Mesenchymal stem cell (in vitro differentiated cells and primary cell): ENCODE measurements at regions not wholly inside any gene's neighbourhood (a gene's known extent, or its start where the extent isn't known, plus 50 kb on each side); places are given as distances from the start of the nearest gene placed in this dataset.

Experiments
- DNase-seq: peaks from one replicate; pipeline ENCODE4 v3.0.0-alpha.2; 2013
- H2AFZ ChIP-seq: one replicate; pipeline ENCODE4 v1.6.1; 2013; ENCODE audit warnings: low read depth, mild to moderate bottlenecking, control low read depth, inconsistent platforms, low read length, moderate library complexity
- H2AK5ac ChIP-seq: 2 replicates; pipeline ENCODE4 v1.6.1; 2013; ENCODE audit warnings: low read length, moderate library complexity, mild to moderate bottlenecking, inconsistent platforms; ENCODE audit not compliant: severe bottlenecking
- H2BK120ac ChIP-seq: one replicate; pipeline ENCODE4 v1.6.1; 2013; ENCODE audit warnings: low read depth, mild to moderate bottlenecking, inconsistent platforms, low read length, moderate library complexity
- H2BK12ac ChIP-seq, 2 experiments: one replicate each; pipeline ENCODE4 v1.6.1; 2013; ENCODE audit warnings: inconsistent platforms in 2 of 2, low read length in 2 of 2, mild to moderate bottlenecking in 2 of 2, moderate library complexity in 2 of 2, control low read depth in 1 of 2
- H2BK15ac ChIP-seq: one replicate; pipeline ENCODE4 v1.6.1; 2013; ENCODE audit warnings: mild to moderate bottlenecking, low read depth, inconsistent platforms; ENCODE audit not compliant: poor library complexity, severe bottlenecking
- H2BK5ac ChIP-seq: 2 replicates; pipeline ENCODE4 v1.6.1; 2013; ENCODE audit warnings: low read depth, mild to moderate bottlenecking, low read length, control low read depth, inconsistent platforms; ENCODE audit not compliant: poor library complexity, severe bottlenecking
- H3K14ac ChIP-seq, 2 experiments: one replicate each; pipeline ENCODE4 v1.6.1; 2013; ENCODE audit warnings: inconsistent platforms in 2 of 2, low read length in 2 of 2, control low read depth in 1 of 2, mild to moderate bottlenecking in 1 of 2, moderate library complexity in 1 of 2
- H3K18ac ChIP-seq, 2 experiments: one replicate each; pipeline ENCODE4 v1.6.1; 2013; ENCODE audit warnings: inconsistent platforms in 2 of 2, low read length in 2 of 2, control low read depth in 1 of 2, low read depth in 1 of 2, mild to moderate bottlenecking in 1 of 2
- H3K23ac ChIP-seq, 2 experiments: one replicate each; pipeline ENCODE4 v1.6.1; 2013; ENCODE audit warnings: inconsistent platforms in 2 of 2, low read length in 2 of 2, mild to moderate bottlenecking in 2 of 2, moderate library complexity in 2 of 2, control low read depth in 1 of 2
- H3K27ac ChIP-seq: 2 replicates; pipeline ENCODE4 v1.5.1; 2013; ENCODE audit warnings: mild to moderate bottlenecking, moderate library complexity, low read length, control low read depth, inconsistent platforms; ENCODE audit not compliant: poor library complexity, severe bottlenecking
- H3K27me3 ChIP-seq, 2 experiments: 2 replicates each; pipeline versions ENCODE4 v1.6.1 to v1.7.0; 2013; ENCODE audit warnings: low read length in 2 of 2, mild to moderate bottlenecking in 2 of 2, moderate library complexity in 2 of 2, control low read depth in 1 of 2, inconsistent platforms in 1 of 2; ENCODE audit not compliant: control insufficient read depth in 1 of 2, insufficient read depth in 1 of 2
- H3K36me3 ChIP-seq, 2 experiments: 2 replicates each; pipeline versions ENCODE4 v1.6.1 to v1.7.0; 2013; ENCODE audit warnings: low read length in 2 of 2, control low read depth in 1 of 2, inconsistent platforms in 1 of 2, low read depth in 1 of 2, mild to moderate bottlenecking in 1 of 2; ENCODE audit not compliant: insufficient read depth in 2 of 2, control insufficient read depth in 1 of 2
- H3K4ac ChIP-seq, 2 experiments: one replicate each; pipeline ENCODE4 v1.6.1; 2013; ENCODE audit warnings: inconsistent platforms in 2 of 2, low read length in 2 of 2, mild to moderate bottlenecking in 2 of 2, moderate library complexity in 2 of 2, control low read depth in 1 of 2, low read depth in 1 of 2
- H3K4me1 ChIP-seq: 2 replicates; pipeline ENCODE4 v1.6.1; 2013; ENCODE audit warnings: low read depth, low read length, control low read depth; ENCODE audit not compliant: control insufficient read depth, insufficient read depth
- H3K4me2 ChIP-seq: 2 replicates; pipeline ENCODE4 v1.6.1; 2013; ENCODE audit warnings: low read length, mild to moderate bottlenecking, inconsistent platforms; ENCODE audit not compliant: poor library complexity, severe bottlenecking
- H3K4me3 ChIP-seq, 2 experiments: 2 replicates each; pipeline versions ENCODE4 v1.5.1 to v1.7.0; 2013; ENCODE audit warnings: low read length in 2 of 2, mild to moderate bottlenecking in 2 of 2, control low read depth in 1 of 2, low read depth in 1 of 2; ENCODE audit not compliant: insufficient read depth in 1 of 2
- H3K79me1 ChIP-seq: replicated peaks from 2 replicates; pipeline ENCODE4 v1.6.1; 2013; ENCODE audit warnings: mild to moderate bottlenecking, control low read depth, low read length, inconsistent platforms; ENCODE audit not compliant: poor library complexity, severe bottlenecking
- H3K9ac ChIP-seq: 2 replicates; pipeline ENCODE4 v1.7.0; 2013; ENCODE audit warnings: mild to moderate bottlenecking, low read length, moderate library complexity
- H3K9me3 ChIP-seq: 2 replicates; pipeline ENCODE4 v1.7.0; 2013; ENCODE audit warnings: mild to moderate bottlenecking, low read length; ENCODE audit not compliant: control insufficient read depth
- H4K8ac ChIP-seq: one replicate; pipeline ENCODE4 v1.6.1; 2013; ENCODE audit warnings: inconsistent platforms, mild to moderate bottlenecking, low read length, moderate library complexity
- H4K91ac ChIP-seq: one replicate; pipeline ENCODE4 v1.6.1; 2013; ENCODE audit warnings: mild to moderate bottlenecking, low read length, inconsistent platforms
- WGBS: methylation state at CpG from one replicate; pipeline ENCODE4 v1.1.7; 2013; ENCODE audit warnings: mixed read lengths; 5-methylcytosine and 5-hydroxymethylcytosine counted together

DNA sequence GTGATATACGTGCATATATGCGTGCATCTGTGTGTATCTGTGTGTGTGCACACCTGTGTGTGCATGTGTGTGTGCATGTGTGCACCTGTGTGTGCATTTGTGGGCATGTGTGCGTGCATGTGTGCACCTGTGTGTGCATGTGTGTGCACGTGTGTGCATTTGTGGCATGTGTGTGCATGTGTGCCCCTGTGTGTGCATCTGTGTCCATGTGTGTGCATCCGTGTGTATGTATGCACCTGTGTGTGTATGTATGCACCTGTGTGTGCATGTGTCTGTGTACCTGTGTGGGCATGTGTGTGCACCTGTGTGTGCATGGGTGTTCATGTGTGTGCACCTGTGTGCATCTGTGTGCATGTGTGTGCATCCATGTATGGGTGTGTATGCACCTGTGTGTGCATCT, 167.8 kb upstream of the SFSWAP start:
- no peaks in the 10 kb centered on the region for H3K27me3 ChIP-seq
- no peak overlapping the region for H3K27ac ChIP-seq
- H2BK12ac ChIP-seq, result no peak overlapping the region
- no peak overlapping the region for H3K14ac ChIP-seq
- no peaks in the 10 kb centered on the region for H3K36me3 ChIP-seq
- H2AK5ac ChIP-seq, result no peak overlapping the region
- H3K4me2 ChIP-seq, result no peak overlapping the region
- H3K4me1 ChIP-seq, result no peaks in the 10 kb centered on the region
- no peak overlapping the region for H4K8ac ChIP-seq
- H2BK5ac ChIP-seq, result no peak overlapping the region
- no peak overlapping the region for H4K91ac ChIP-seq
- H3K18ac ChIP-seq, result no peak overlapping the region
- no peaks in the 10 kb centered on the region for H3K9me3 ChIP-seq
- no peak overlapping the region for H2BK15ac ChIP-seq
- 84% methylated on average over 5 of the region's 5 CpGs for WGBS
- no peaks in the 10 kb centered on the region for H3K79me1 ChIP-seq
- no peak overlapping the region for H2BK120ac ChIP-seq
- DNase-seq, result no peak
- H3K4me3 ChIP-seq, result no peak overlapping the region
- H2AFZ ChIP-seq, result no peak overlapping the region
- no peak overlapping the region for H3K23ac ChIP-seq
- no peak overlapping the region for H3K9ac ChIP-seq
- no peak overlapping the region for H3K4ac ChIP-seq

DNA sequence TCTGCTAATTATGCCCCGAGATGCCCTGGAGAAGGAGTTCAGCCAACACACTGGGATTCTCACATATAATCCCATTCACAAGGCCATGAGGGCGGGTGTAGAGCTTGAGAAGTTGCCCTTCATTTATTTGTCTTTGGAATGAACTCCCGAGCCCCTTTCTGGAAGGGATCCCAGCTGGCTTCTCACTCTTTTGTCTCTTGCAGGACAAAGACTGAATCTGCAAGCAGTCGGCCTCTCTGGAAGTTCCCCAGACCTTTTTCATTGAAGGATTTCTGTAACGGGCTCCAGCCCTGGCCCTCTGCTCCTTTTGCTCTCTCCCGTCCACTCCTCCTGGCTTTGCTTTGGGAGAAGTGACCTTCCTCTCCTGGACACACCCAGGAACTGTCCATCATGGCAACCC, 163.3 kb upstream of the SFSWAP start:
- 72% methylated on average over 6 of the region's 6 CpGs for WGBS

GRCh38 chr12:131550121-131550520, 160.8 kb upstream of the SFSWAP start:
- DNase-seq, result no peak
- no peak overlapping the region for H3K4me2 ChIP-seq
- H3K36me3 ChIP-seq, result no peaks in the 10 kb centered on the region
- no peak overlapping the region for H2BK5ac ChIP-seq
- H2BK15ac ChIP-seq, result no peak overlapping the region
- H2BK12ac ChIP-seq, result no peak overlapping the region
- no peaks in the 10 kb centered on the region for H3K79me1 ChIP-seq
- no peak overlapping the region for H3K9ac ChIP-seq
- H2BK120ac ChIP-seq, result no peak overlapping the region
- no peak overlapping the region for H2AK5ac ChIP-seq
- H3K4me3 ChIP-seq, result no peak overlapping the region
- peaks cover 0 to 7% of the 10 kb centered on the region in 2 experiments for H3K27me3 ChIP-seq
- H3K4me1 ChIP-seq, result no peaks in the 10 kb centered on the region
- H2AFZ ChIP-seq, result no peak overlapping the region
- no peak overlapping the region for H4K91ac ChIP-seq
- no peak overlapping the region for H4K8ac ChIP-seq
- no peak overlapping the region for H3K27ac ChIP-seq
- 76% methylated on average over 3 of the region's 5 CpGs for WGBS
- H3K9me3 ChIP-seq, result no peaks in the 10 kb centered on the region
- no peak overlapping the region for H3K4ac ChIP-seq
- H3K18ac ChIP-seq, result no peak overlapping the region
- no peak overlapping the region for H3K23ac ChIP-seq
- no peak overlapping the region for H3K14ac ChIP-seq

More for the DNA sequence above, 163.3 kb upstream of the SFSWAP start:
- no peaks in the 10 kb centered on the region for H3K79me1 ChIP-seq
- no peak overlapping the region for H3K18ac ChIP-seq
- H3K4me2 ChIP-seq, result no peak overlapping the region
- no peak overlapping the region for H3K23ac ChIP-seq
- H3K4me3 ChIP-seq, result no peak overlapping the region
- no peak for DNase-seq
- H3K4me1 ChIP-seq, result no peaks in the 10 kb centered on the region
- no peak overlapping the region for H3K9ac ChIP-seq
- no peak overlapping the region for H2BK12ac ChIP-seq
- no peak overlapping the region for H2BK15ac ChIP-seq
- H2BK120ac ChIP-seq, result no peak overlapping the region
- H3K27ac ChIP-seq, result no peak overlapping the region
- no peak overlapping the region for H2AK5ac ChIP-seq
- H2AFZ ChIP-seq, result no peak overlapping the region
- no peak overlapping the region for H3K14ac ChIP-seq
- H3K27me3 ChIP-seq, result peaks cover 0 to 7% of the 10 kb centered on the region in 2 experiments
- H4K8ac ChIP-seq, result no peak overlapping the region
- no peak overlapping the region for H4K91ac ChIP-seq
- no peaks in the 10 kb centered on the region for H3K36me3 ChIP-seq
- no peaks in the 10 kb centered on the region for H3K9me3 ChIP-seq
- H2BK5ac ChIP-seq, result no peak overlapping the region
- no peak overlapping the region for H3K4ac ChIP-seq

DNA sequence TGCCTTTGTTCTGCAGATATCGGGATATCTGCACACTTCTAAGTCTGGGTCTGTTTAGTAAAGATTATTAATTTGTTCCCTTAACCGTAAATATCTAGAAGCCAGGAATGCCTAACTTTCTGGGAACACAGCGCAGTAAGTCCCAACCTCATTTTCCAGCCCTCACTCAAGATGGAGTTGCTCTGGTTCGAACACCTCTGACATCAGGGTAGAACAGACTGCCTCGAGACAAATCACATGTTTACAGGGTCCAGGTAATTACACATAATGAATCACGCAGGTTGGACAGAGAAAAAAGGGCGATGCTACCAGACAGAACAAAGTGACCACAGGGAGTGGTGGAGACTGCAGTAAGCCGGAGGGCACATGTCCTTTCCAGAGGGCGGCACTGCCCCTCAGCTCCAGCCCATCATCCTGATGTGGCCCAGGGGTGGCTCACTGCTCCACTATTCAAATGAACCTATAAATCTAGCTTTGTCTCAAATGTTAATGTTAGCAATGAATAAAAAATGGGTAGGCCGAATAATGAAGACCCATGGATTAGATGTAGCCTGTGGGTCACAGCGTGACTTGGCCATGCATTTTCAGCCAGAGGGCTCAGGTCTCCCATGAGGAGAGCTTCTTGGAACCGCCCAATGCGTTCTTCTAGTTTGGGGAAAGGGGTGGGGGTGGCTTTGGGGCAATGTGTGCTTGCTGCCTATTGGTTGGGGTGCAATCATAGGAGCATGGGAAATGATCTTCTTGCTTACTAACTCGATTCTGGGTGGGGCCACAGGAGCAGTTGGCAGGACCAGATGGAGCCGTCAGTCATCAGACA, 159.0 kb upstream of the SFSWAP start:
- H2AK5ac ChIP-seq, result no peak overlapping the region
- no peak overlapping the region for H3K4me2 ChIP-seq
- H3K4ac ChIP-seq, result no peak overlapping the region
- no peak overlapping the region for H3K9ac ChIP-seq
- H3K4me1 ChIP-seq, result no peaks in the 10 kb centered on the region
- no peak overlapping the region for H3K14ac ChIP-seq
- DNase-seq, result no peak
- 83% methylated on average over 13 of the region's 15 CpGs for WGBS
- H2BK5ac ChIP-seq, result no peak overlapping the region
- H3K36me3 ChIP-seq, result no peaks in the 10 kb centered on the region
- H4K8ac ChIP-seq, result no peak overlapping the region
- H3K23ac ChIP-seq, result no peak overlapping the region
- no peak overlapping the region for H2AFZ ChIP-seq
- H3K9me3 ChIP-seq, result no peaks in the 10 kb centered on the region
- no peak overlapping the region for H3K4me3 ChIP-seq
- no peak overlapping the region for H2BK15ac ChIP-seq
- no peak overlapping the region for H2BK120ac ChIP-seq
- H3K27me3 ChIP-seq, result peaks cover 0 to 7% of the 10 kb centered on the region in 2 experiments
- H3K27ac ChIP-seq, result no peak overlapping the region
- no peak overlapping the region for H2BK12ac ChIP-seq
- H3K79me1 ChIP-seq, result no peaks in the 10 kb centered on the region
- no peak overlapping the region for H3K18ac ChIP-seq
- no peak overlapping the region for H4K91ac ChIP-seq
